ENCODE measurements at regions not wholly inside any gene's neighbourhood (a gene's known extent, or its start where the extent isn't known, plus 50 kb on each side); places are given as distances from the start of the nearest gene placed in this dataset.

- Histone ChIP-seq H3K4me1 (ENCODE audit: insufficient read depth) (no peaks in the 10 kb centered on the region), H3K9me2 (ENCODE audit: insufficient read depth) (no peaks in the 10 kb centered on the region), H3K36me3 (ENCODE audit: insufficient read depth) (no peaks in the 10 kb centered on the region), H3K27me3 (ENCODE audit: insufficient read depth) (no peaks in the 10 kb centered on the region), H3K4me3 (no peak overlapping the region), H3K79me2 (replicated peaks; ENCODE audit: insufficient read depth) (no peaks in the 10 kb centered on the region), H3F3A (replicated peaks; ENCODE audit: low read depth) (no peaks in the 10 kb centered on the region), H2AFZ (no peak overlapping the region), H4K20me1 (replicated peaks; ENCODE audit: insufficient read depth) (no peaks in the 10 kb centered on the region), H3K27ac (ENCODE audit: low read depth) (no peak overlapping the region), H3K4me2 (no peak overlapping the region)
- H3K27ac Mint-ChIP-seq: no peak overlapping the region
- TF ChIP-seq NANOG (IDR thresholded peaks at IDR 0.05; ENCODE audit: borderline replicate concordance): no peak
- TF ChIP-seq STAT1 (IDR thresholded peaks at IDR 0.05; ENCODE audit: unreplicated experiment): no peak
- no peak for TF ChIP-seq ZNF462 (CRISPR knock-in tag; IDR thresholded peaks at IDR 0.05)
- no peak overlapping the region for H3K4me3 Mint-ChIP-seq
- DNase-seq (ENCODE audit: low spot score) (no peak), ATAC-seq (no peak)
- H3K27me3 Mint-ChIP-seq (ENCODE audit: insufficient read depth, low read depth, poor library complexity): no peaks in the 10 kb centered on the region
- H3K36me3 Mint-ChIP-seq (ENCODE audit: low read depth): peaks cover 12% of the 10 kb centered on the region; the same call in 2 of the 3 replicates
- H3K4me1 Mint-ChIP-seq: 0 out of 3 replicates have a peak, but pooled peaks cover 2% of the 10 kb centered on the region
- peaks cover 16% of the 10 kb centered on the region for H3K9me3 Mint-ChIP-seq
Observed at GRCh38 chr3:95333826-95334225, 1271.0 kb downstream of the NSUN3 start.

- H3K4me3 ChIP-seq: no peak overlapping the region
- Mint-ChIP-seq H3K27ac (no peak overlapping the region), H3K27me3 (ENCODE audit: insufficient read depth, low read depth, poor library complexity) (no peaks in the 10 kb centered on the region), H3K4me3 (no peak overlapping the region), H3K4me1 (0 out of 3 replicates have a peak, but pooled peaks cover 2% of the 10 kb centered on the region), H3K9me3 (peaks cover 10% of the 10 kb centered on the region; the same call in 2 of the 3 replicates), H3K36me3 (ENCODE audit: low read depth) (peaks cover 9% of the 10 kb centered on the region; the same call in 1 of the 3 replicates)
- no peaks in the 10 kb centered on the region for H3K9me2 ChIP-seq (ENCODE audit: insufficient read depth)
- DNase-seq (ENCODE audit: low spot score) (no peak), ATAC-seq (no peak)
- no peaks in the 10 kb centered on the region for H3K27me3 ChIP-seq (ENCODE audit: insufficient read depth)
- H3K79me2 ChIP-seq (replicated peaks; ENCODE audit: insufficient read depth): no peaks in the 10 kb centered on the region
- no peaks in the 10 kb centered on the region for H3K4me1 ChIP-seq (ENCODE audit: insufficient read depth)
- no peak overlapping the region for H3K27ac ChIP-seq (ENCODE audit: low read depth)
- no peaks in the 10 kb centered on the region for H3K36me3 ChIP-seq (ENCODE audit: insufficient read depth)
- H4K20me1 ChIP-seq (replicated peaks; ENCODE audit: insufficient read depth): no peaks in the 10 kb centered on the region
- H3K4me2 ChIP-seq: no peak overlapping the region
- no peaks in the 10 kb centered on the region for H3F3A ChIP-seq (replicated peaks; ENCODE audit: low read depth)
- no peak overlapping the region for H2AFZ ChIP-seq
- TF ChIP-seq NANOG (IDR thresholded peaks at IDR 0.05; ENCODE audit: borderline replicate concordance): no peak
- TF ChIP-seq CTCF (conservative IDR thresholded peaks at IDR 0.05; ENCODE audit: low read depth in 2 of 2): no peak
- no peak for TF ChIP-seq ZNF114 (CRISPR knock-in tag; IDR thresholded peaks at IDR 0.05)
- TF ChIP-seq EZH2 (IDR thresholded peaks at IDR 0.05; ENCODE audit: low read depth, unreplicated experiment): no peak
- TF ChIP-seq REST (IDR thresholded peaks at IDR 0.05; ENCODE audit: unreplicated experiment): no peak
- TF ChIP-seq CREB1 (CRISPR knock-in tag; IDR thresholded peaks at IDR 0.05; ENCODE audit: low read depth): no peak
- TF ChIP-seq STAT1 (IDR thresholded peaks at IDR 0.05; ENCODE audit: unreplicated experiment): no peak
Observed at GRCh38 chr3:95334461-95334860, 1271.6 kb downstream of the NSUN3 start.

All from GM23338 (cell line).